Liver (tissue), 8 donors: ENCODE measurements at regions not wholly inside any gene's neighbourhood (a gene's known extent, or its start where the extent isn't known, plus 50 kb on each side); places are given as distances from the start of the nearest gene placed in this dataset.

Experiments
- DNase-seq: peaks from one replicate; pipeline ENCODE4 v3.0.0-alpha.2; 2017; ENCODE audit warnings: low spot score
- H3K27ac ChIP-seq, 2 donors: one replicate each; pipeline ENCODE4 v1.7.0; 2013; ENCODE audit warnings: inconsistent platforms in 2 of 2, low read length in 2 of 2, control low read depth in 1 of 2, low read depth in 1 of 2, mild to moderate bottlenecking in 1 of 2
- H3K27me3 ChIP-seq, 4 donors: one replicate each; pipeline versions ENCODE4 v1.6.1 to v1.7.0; 2013; ENCODE audit warnings: low read length in 3 of 4, inconsistent platforms in 1 of 4, mild to moderate bottlenecking in 1 of 4, moderate library complexity in 1 of 4; ENCODE audit not compliant: control insufficient read depth in 4 of 4, insufficient read depth in 4 of 4
- H3K36me3 ChIP-seq, 4 donors: one replicate each; pipeline versions ENCODE4 v1.6.1 to v1.7.0; 2013; ENCODE audit warnings: low read length in 3 of 4, mild to moderate bottlenecking in 3 of 4, low read depth in 1 of 4, moderate library complexity in 1 of 4; ENCODE audit not compliant: control insufficient read depth in 4 of 4, insufficient read depth in 3 of 4
- H3K4me1 ChIP-seq, 4 donors: one replicate each; pipeline versions ENCODE4 v1.6.1 to v1.7.0; 2013; ENCODE audit warnings: low read length in 3 of 4, mild to moderate bottlenecking in 3 of 4, moderate library complexity in 1 of 4; ENCODE audit not compliant: control insufficient read depth in 4 of 4, insufficient read depth in 4 of 4
- H3K4me3 ChIP-seq, 3 donors: one replicate each; pipeline versions ENCODE4 v1.6.1 to v1.7.0; 2013; ENCODE audit warnings: low read length in 3 of 3, control low read depth in 1 of 3, low read depth in 1 of 3, mild to moderate bottlenecking in 1 of 3
- H3K9ac ChIP-seq, 2 donors: one replicate each; pipeline ENCODE4 v1.7.0; 2013; ENCODE audit warnings: low read length in 2 of 2, mild to moderate bottlenecking in 2 of 2, moderate library complexity in 2 of 2, control low read depth in 1 of 2, low read depth in 1 of 2
- H3K9me3 ChIP-seq, 4 donors: one replicate each; pipeline versions ENCODE4 v1.6.1 to v1.7.0; 2013; ENCODE audit warnings: low read length in 3 of 4; ENCODE audit not compliant: control insufficient read depth in 4 of 4
- ATF3 ChIP-seq: IDR thresholded peaks from 2 replicates; pipeline ENCODE4 v1.6.1; 2016; ENCODE audit warnings: antibody characterized with exemption
- CTCF ChIP-seq: fragments of 150-350 bp; IDR thresholded peaks from 2 replicates; pipeline ENCODE4 v1.5.1; 2017; ENCODE audit warnings: improper control_type of control experiment, low read depth, low read length; ENCODE audit not compliant: missing input control
- FOXA1 ChIP-seq: IDR thresholded peaks from 2 replicates; pipeline ENCODE4 v1.6.1; 2016; ENCODE audit warnings: antibody characterized with exemption
- FOXA2 ChIP-seq: IDR thresholded peaks from 2 replicates; pipeline ENCODE4 v1.6.1; 2016; ENCODE audit warnings: antibody characterized with exemption
- GABPA ChIP-seq, 2 donors: IDR thresholded peaks in 1 of 2; conservative IDR thresholded peaks in 1 of 2; 2 replicates each; pipeline ENCODE4 v1.6.1; 2016; ENCODE audit warnings: antibody characterized with exemption in 2 of 2, mild to moderate bottlenecking in 1 of 2, moderate library complexity in 1 of 2
- HNF4G ChIP-seq: IDR thresholded peaks from 2 replicates; pipeline ENCODE4 v1.6.1; 2016; ENCODE audit warnings: antibody characterized with exemption
- JUND ChIP-seq, 2 donors: IDR thresholded peaks; 2 replicates each; pipeline ENCODE4 v1.6.1; 2016; ENCODE audit warnings: antibody characterized with exemption in 2 of 2
- MAX ChIP-seq: IDR thresholded peaks from 2 replicates; pipeline ENCODE4 v1.6.1; 2016; ENCODE audit warnings: antibody characterized with exemption
- NR2F2 ChIP-seq: IDR thresholded peaks from 2 replicates; pipeline ENCODE4 v1.6.1; 2016; ENCODE audit warnings: antibody characterized with exemption
- RAD21 ChIP-seq, 2 donors: IDR thresholded peaks; 2 replicates each; pipeline ENCODE4 v1.6.1; 2016; ENCODE audit warnings: antibody characterized with exemption in 2 of 2, mild to moderate bottlenecking in 2 of 2
- SP1 ChIP-seq: IDR thresholded peaks from 2 replicates; pipeline ENCODE4 v1.6.1; 2018; ENCODE audit warnings: antibody characterized with exemption, mild to moderate bottlenecking
- TAF1 ChIP-seq: conservative IDR thresholded peaks from 2 replicates; pipeline ENCODE4 v1.6.1; 2016; ENCODE audit warnings: antibody characterized with exemption, mild to moderate bottlenecking
- ZBTB33 ChIP-seq: IDR thresholded peaks from 2 replicates; pipeline ENCODE4 v1.6.1; 2016; ENCODE audit warnings: antibody characterized with exemption
- WGBS: extraction: QIAGEN DNeasy Blood & Tissue Kit; methylation state at CpG from one replicate; pipeline ENCODE4 v1.1.7; 2013; 5-methylcytosine and 5-hydroxymethylcytosine counted together
- TF ChIP-seq, protein P1 (sequence below): IDR thresholded peaks from 2 replicates; pipeline ENCODE4 v1.6.1; 2016; ENCODE audit warnings: antibody characterized with exemption, mild to moderate bottlenecking
- donor health status: healthy.
- donor health status: healthy.
- donor health status: healthy.
- donor health status: healthy.
- donor health status: healthy.

GRCh38 chr9:32067261-32067660, 317.2 kb upstream of the ACO1 start:
- Histone ChIP-seq H3K27me3 (no peaks in the 10 kb centered on the region), H3K9ac (no peak overlapping the region), H3K9me3 (no peaks in the 10 kb centered on the region), H3K4me1 (no peaks in the 10 kb centered on the region), H3K36me3 (no peaks in the 10 kb centered on the region), H3K27ac (no peak overlapping the region), H3K4me3 (no peak overlapping the region)
- WGBS: 88% methylated on average over 1 of the region's 1 CpG
- TF ChIP-seq ZBTB33 (no peak), GABPA (IDR thresholded peaks at IDR 0.05 in 1 of 2, conservative IDR thresholded peaks at IDR 0.05 in 1 of 2) (no peak), SP1 (no peak), NR2F2 (no peak), MAX (no peak), FOXA1 (no peak), TAF1 (no peak), RAD21 (IDR thresholded peaks at IDR 0.05) (no peak), ATF3 (no peak), FOXA2 (no peak), HNF4G (no peak), JUND (IDR thresholded peaks at IDR 0.05) (no peak)
- TF ChIP-seq, protein P1, sequence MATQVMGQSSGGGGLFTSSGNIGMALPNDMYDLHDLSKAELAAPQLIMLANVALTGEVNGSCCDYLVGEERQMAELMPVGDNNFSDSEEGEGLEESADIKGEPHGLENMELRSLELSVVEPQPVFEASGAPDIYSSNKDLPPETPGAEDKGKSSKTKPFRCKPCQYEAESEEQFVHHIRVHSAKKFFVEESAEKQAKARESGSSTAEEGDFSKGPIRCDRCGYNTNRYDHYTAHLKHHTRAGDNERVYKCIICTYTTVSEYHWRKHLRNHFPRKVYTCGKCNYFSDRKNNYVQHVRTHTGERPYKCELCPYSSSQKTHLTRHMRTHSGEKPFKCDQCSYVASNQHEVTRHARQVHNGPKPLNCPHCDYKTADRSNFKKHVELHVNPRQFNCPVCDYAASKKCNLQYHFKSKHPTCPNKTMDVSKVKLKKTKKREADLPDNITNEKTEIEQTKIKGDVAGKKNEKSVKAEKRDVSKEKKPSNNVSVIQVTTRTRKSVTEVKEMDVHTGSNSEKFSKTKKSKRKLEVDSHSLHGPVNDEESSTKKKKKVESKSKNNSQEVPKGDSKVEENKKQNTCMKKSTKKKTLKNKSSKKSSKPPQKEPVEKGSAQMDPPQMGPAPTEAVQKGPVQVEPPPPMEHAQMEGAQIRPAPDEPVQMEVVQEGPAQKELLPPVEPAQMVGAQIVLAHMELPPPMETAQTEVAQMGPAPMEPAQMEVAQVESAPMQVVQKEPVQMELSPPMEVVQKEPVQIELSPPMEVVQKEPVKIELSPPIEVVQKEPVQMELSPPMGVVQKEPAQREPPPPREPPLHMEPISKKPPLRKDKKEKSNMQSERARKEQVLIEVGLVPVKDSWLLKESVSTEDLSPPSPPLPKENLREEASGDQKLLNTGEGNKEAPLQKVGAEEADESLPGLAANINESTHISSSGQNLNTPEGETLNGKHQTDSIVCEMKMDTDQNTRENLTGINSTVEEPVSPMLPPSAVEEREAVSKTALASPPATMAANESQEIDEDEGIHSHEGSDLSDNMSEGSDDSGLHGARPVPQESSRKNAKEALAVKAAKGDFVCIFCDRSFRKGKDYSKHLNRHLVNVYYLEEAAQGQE: no peak
- DNase-seq: no peak

DNA sequence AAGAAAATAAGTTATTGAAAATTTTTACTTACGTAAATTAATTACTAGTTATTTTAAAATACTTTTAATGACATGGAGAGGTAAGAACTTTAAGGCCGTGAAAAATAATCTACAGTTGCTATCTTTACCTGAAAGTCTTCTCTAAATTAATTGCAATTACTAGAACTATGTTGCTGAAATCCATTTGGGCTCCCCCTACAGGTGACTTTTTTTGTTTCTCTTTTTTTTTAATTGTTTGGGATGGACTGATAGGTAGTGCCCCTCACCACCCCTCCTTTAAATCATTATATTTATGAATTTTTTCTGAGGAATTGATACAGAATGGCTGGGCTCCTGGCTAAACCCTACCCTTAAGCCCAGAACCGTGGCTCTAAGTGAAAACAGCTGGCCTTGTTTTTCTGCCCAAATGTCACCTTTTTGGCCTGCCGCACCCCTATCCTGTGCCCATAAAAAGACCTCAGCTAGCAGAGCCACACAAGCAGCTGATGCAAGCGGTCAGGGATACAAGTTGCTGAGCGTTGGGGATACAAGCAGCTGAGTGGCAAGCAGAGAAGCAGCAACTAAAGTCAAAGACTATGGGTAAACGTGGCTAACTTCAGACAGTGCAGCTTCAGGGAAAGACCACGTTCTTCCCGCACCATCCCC, 315.2 kb upstream of the ACO1 start:
- DNase-seq: no peak
- Histone ChIP-seq H3K27me3 (no peaks in the 10 kb centered on the region), H3K4me1 (no peaks in the 10 kb centered on the region), H3K9ac (no peak overlapping the region), H3K9me3 (no peaks in the 10 kb centered on the region), H3K4me3 (no peak overlapping the region), H3K27ac (no peak overlapping the region), H3K36me3 (no peaks in the 10 kb centered on the region)
- TF ChIP-seq RAD21 (IDR thresholded peaks at IDR 0.05) (peak; percentile 9 to 26), SP1 (no peak), CTCF (peak; percentile 26)
- 54% methylated on average over 9 of the region's 9 CpGs for WGBS
